HG02885 (cell line): ENCODE measurements at regions not wholly inside any gene's neighbourhood (a gene's known extent, or its start where the extent isn't known, plus 50 kb on each side); places are given as distances from the start of the nearest gene placed in this dataset.
"Not testable (repeated sequence)": the region's sequence is repeated elsewhere in the genome, so short reads cannot be mapped to it uniquely, and the experiment has no call there.

Experiments used
- ATAC-seq: cut with Tn5 transposase; IDR thresholded peaks from one replicate; pipeline ENCODE4 v1.9.1; 2021; ENCODE audit warnings: mild to moderate bottlenecking; ENCODE audit not compliant: unreplicated experiment, poor library complexity

- ATAC-seq, result no peak
Observed at GRCh38 chr5:145403992-145404391, 431.1 kb downstream of the PRELID2 start.

- no peak for ATAC-seq
Observed at GRCh38 chr5:145396888-145397287, 438.3 kb downstream of the PRELID2 start.

- ATAC-seq, result not testable (repeated sequence)
Observed at GRCh38 chr5:145395151-145395550, 440.0 kb downstream of the PRELID2 start.

- ATAC-seq, result no peak
Observed at GRCh38 chr5:145393426-145393825, 441.7 kb downstream of the PRELID2 start.

GRCh38 chr5:145389047-145389446 is 446.1 kb downstream of the PRELID2 start:
- no peak for ATAC-seq

- ATAC-seq, result no peak
Observed at GRCh38 chr5:145385276-145385675, 449.9 kb downstream of the PRELID2 start.

- no peak for ATAC-seq
Observed at GRCh38 chr5:145378226-145378625, 456.9 kb downstream of the PRELID2 start.

- ATAC-seq, result no peak
Observed at GRCh38 chr5:145375521-145375920, 459.6 kb downstream of the PRELID2 start.

- ATAC-seq, result no peak
Observed at GRCh38 chr5:145365464-145365863, 469.7 kb downstream of the PRELID2 start.

GRCh38 chr5:145362266-145362665 is 472.9 kb downstream of the PRELID2 start:
- ATAC-seq, result no peak

- ATAC-seq, result no peak
Observed at GRCh38 chr5:145360936-145361335, 474.2 kb downstream of the PRELID2 start.

- no peak for ATAC-seq
Observed at GRCh38 chr5:145350513-145350912, 484.6 kb downstream of the PRELID2 start.

- peak; percentile 64 for ATAC-seq
Observed at GRCh38 chr5:145347026-145347616, 488.0 kb downstream of the PRELID2 start.

GRCh38 chr5:145345511-145346287 is 489.4 kb downstream of the PRELID2 start:
- no peak for ATAC-seq

- ATAC-seq, result no peak
Observed at GRCh38 chr5:145341842-145342241, 493.3 kb downstream of the PRELID2 start.

GRCh38 chr5:145340099-145340498 is 495.0 kb downstream of the PRELID2 start:
- no peak for ATAC-seq

GRCh38 chr5:145324767-145325479 is 510.2 kb downstream of the PRELID2 start:
- no peak for ATAC-seq

- no peak for ATAC-seq
Observed at GRCh38 chr5:145324101-145324500, 511.0 kb downstream of the PRELID2 start.

- no peak for ATAC-seq
Observed at GRCh38 chr5:145316282-145316681, 518.9 kb downstream of the PRELID2 start.

GRCh38 chr5:145307866-145308382 is 527.2 kb downstream of the PRELID2 start:
- no peak for ATAC-seq

GRCh38 chr5:145295236-145295835 is 539.8 kb downstream of the PRELID2 start:
- ATAC-seq, result no peak
